Epithelial cell of esophagus (primary cell): ENCODE measurements at regions not wholly inside any gene's neighbourhood (a gene's known extent, or its start where the extent isn't known, plus 50 kb on each side); places are given as distances from the start of the nearest gene placed in this dataset.
"Not testable (repeated sequence)": the region's sequence is repeated elsewhere in the genome, so short reads cannot be mapped to it uniquely, and the experiment has no call there.

Experiments used
- DNase-seq: peaks from one replicate; pipeline ENCODE4 v3.0.0; 2010; ENCODE audit warnings: low read depth
- H3K4me3 ChIP-seq: 2 replicates; pipeline ENCODE4 v1.5.1; 2011; ENCODE audit warnings: mild to moderate bottlenecking, low read length, control low read depth
- CTCF ChIP-seq: IDR thresholded peaks from 2 replicates; pipeline ENCODE4 v1.5.1; 2011; ENCODE audit warnings: low read depth, mild to moderate bottlenecking, low read length, control low read depth, inconsistent platforms; ENCODE audit not compliant: insufficient read depth; ENCODE audit errors: missing control alignments

GRCh38 chr2:208879666-208880065, 473.1 kb downstream of the PTH2R start:
- no peak overlapping the region for H3K4me3 ChIP-seq
- no peak for DNase-seq
- no peak for TF ChIP-seq CTCF

GRCh38 chr2:208880171-208880570, 473.6 kb downstream of the PTH2R start:
- H3K4me3 ChIP-seq = no peak overlapping the region
- peak; percentile 20 for DNase-seq
- no peak for TF ChIP-seq CTCF

- no peak for DNase-seq
- H3K4me3 ChIP-seq = no peak overlapping the region
- TF ChIP-seq CTCF = no peak
Measured at GRCh38 chr2:208890486-208890885, 483.9 kb downstream of the PTH2R start.

- no peak for TF ChIP-seq CTCF
- no peak for DNase-seq
- H3K4me3 ChIP-seq = no peak overlapping the region
Measured at GRCh38 chr2:208892203-208892602, 485.6 kb downstream of the PTH2R start.

- no peak for DNase-seq
- TF ChIP-seq CTCF = no peak
- no peak overlapping the region for H3K4me3 ChIP-seq
Measured at GRCh38 chr2:208906330-208906729, 499.7 kb downstream of the PTH2R start.

- DNase-seq = no peak
- no peak for TF ChIP-seq CTCF
- no peak overlapping the region for H3K4me3 ChIP-seq
Measured at GRCh38 chr2:208915401-208915800, 508.4 kb upstream of the MAP2 start.

- DNase-seq = no peak
- no peak for TF ChIP-seq CTCF
- no peak overlapping the region for H3K4me3 ChIP-seq
Measured at GRCh38 chr2:208916881-208917280, 507.0 kb upstream of the MAP2 start.

GRCh38 chr2:208921358-208921757, 502.5 kb upstream of the MAP2 start:
- DNase-seq, H3K4me3 ChIP-seq: not testable (repeated sequence)
